ENCODE measurements at regions not wholly inside any gene's neighbourhood (a gene's known extent, or its start where the extent isn't known, plus 50 kb on each side); places are given as distances from the start of the nearest gene placed in this dataset.

DNA sequence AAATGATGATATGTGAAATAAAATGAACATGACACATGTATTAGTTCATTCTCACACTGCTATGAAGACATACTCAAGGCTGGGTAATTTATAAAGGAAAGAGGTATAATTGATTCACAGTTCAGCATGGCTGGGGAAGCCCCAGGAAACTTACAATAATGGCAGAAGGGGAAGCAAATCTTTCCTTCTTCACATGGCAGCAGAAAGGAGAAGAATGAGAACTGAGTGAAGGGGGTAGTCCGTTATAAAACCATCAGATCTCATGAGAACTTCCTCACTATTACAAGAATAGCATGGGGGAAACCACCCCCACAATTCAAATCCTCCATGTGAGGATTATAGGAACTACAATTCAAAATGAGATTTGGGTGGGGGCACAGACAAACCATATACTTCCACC lies 243.9 kb upstream of the GYPA start (continued):
- TF ChIP-seq, protein P1, sequence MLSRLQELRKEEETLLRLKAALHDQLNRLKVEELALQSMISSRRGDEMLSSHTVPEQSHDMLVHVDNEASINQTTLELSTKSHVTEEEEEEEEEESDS (CRISPR knock-in tag; IDR thresholded peaks at IDR 0.05), result no peak
- TF ChIP-seq KDM4B (IDR thresholded peaks at IDR 0.05; ENCODE audit: borderline replicate concordance in 2 of 2, low read depth in 1 of 2), result no peak
- no peak for TF ChIP-seq ARID3B (CRISPR knock-in tag; IDR thresholded peaks at IDR 0.05; ENCODE audit: borderline replicate concordance)

DNA sequence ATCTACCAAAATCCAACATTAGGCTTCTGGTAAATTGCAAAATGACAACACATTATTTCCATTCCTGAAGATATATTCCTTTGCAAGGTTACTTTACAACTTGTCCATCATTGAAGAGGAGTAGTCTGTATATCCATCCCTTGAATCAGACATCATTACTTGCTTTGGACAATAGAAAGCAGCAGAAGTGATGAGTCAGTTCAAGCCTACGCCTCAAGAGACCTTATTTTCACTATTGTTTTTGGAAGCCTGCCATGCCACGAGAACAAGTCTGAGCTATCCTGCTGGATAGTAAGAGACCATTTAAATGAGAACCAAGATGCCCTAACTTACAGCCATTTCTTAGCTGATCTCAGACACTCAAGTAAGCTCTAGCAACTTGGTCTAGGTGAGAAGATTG lies 246.0 kb upstream of the HHIP start:
- Histone ChIP-seq H3K36me3 (ENCODE audit: control insufficient read depth, insufficient read depth, low read length) (no peaks in the 10 kb centered on the region), H3K4me1 (replicated peaks in 1 of 2; ENCODE audit: control insufficient read depth in 2 of 2, insufficient read depth in 2 of 2, low read length in 2 of 2) (no peaks in the 10 kb centered on the region), H3K4me3 (no peak overlapping the region), H4K20me1 (replicated peaks; ENCODE audit: control insufficient read depth, insufficient read depth, low read length) (no peaks in the 10 kb centered on the region), H3K9ac (ENCODE audit: insufficient read depth in 1 of 2, low read depth in 2 of 2, low read length in 2 of 2) (no peak overlapping the region), H3K79me2 (ENCODE audit: control insufficient read depth, insufficient read depth, low read length) (no peaks in the 10 kb centered on the region), H3K4me2 (ENCODE audit: insufficient read depth, low read length) (no peak overlapping the region), H3K27ac (ENCODE audit: extremely low read depth, low read depth, low read length) (no peak overlapping the region), H3K9me3 (replicated peaks; ENCODE audit: control insufficient read depth, insufficient read depth, low read depth, low read length) (no peaks in the 10 kb centered on the region), H2AFZ (ENCODE audit: low read depth, low read length) (no peak overlapping the region), H3K27me3 (ENCODE audit: control insufficient read depth in 2 of 2, insufficient read depth in 2 of 2, low read length in 2 of 2) (no peaks in the 10 kb centered on the region), H3K9me1 (ENCODE audit: control insufficient read depth, insufficient read depth, low read length) (no peaks in the 10 kb centered on the region)
- FAIRE-seq (no peak), DNase-seq (ENCODE audit: extremely low read depth in 1 of 4, low spot score in 3 of 4) (no peak), ATAC-seq (no peak)
- CTCF ChIA-PET (ENCODE audit: low intra/inter-chr PET ratio), result no interaction called here
- WGBS (ENCODE audit: insufficient coverage, low coverage, missing lambda C conversion rate), result 0% methylated on average over 2 of the region's 2 CpGs
- no TSS peak for BruUV-seq (replicated peaks)
- POLR2A ChIA-PET, result no interaction called here
- intact Hi-C loops (cut with micrococcal nuclease), result no loop called here
- in situ Hi-C loops (cut with MboI), result no loop called here
- TF ChIP-seq PRMT5 (CRISPR knock-in tag; IDR thresholded peaks at IDR 0.05) (no peak), TEAD4 (IDR thresholded peaks at IDR 0.05; ENCODE audit: low read length) (no peak), TEAD4 (CRISPR knock-in tag; IDR thresholded peaks at IDR 0.05; ENCODE audit: borderline replicate concordance) (no peak), ZNF444 (CRISPR knock-in tag; IDR thresholded peaks at IDR 0.05) (no peak), THRAP3 (IDR thresholded peaks at IDR 0.05; ENCODE audit: borderline replicate concordance) (no peak), SRSF1 (IDR thresholded peaks at IDR 0.05; ENCODE audit: low read depth, low read length) (no peak), PRDM10 (IDR thresholded peaks at IDR 0.05; ENCODE audit: partially characterized antibody) (no peak), ZNF445 (CRISPR knock-in tag; IDR thresholded peaks at IDR 0.05; ENCODE audit: low read depth) (no peak), ATF7 (IDR thresholded peaks at IDR 0.05) (no peak), GATAD2B (IDR thresholded peaks at IDR 0.05; ENCODE audit: borderline replicate concordance) (no peak), CEBPB (tag; IDR thresholded peaks at IDR 0.05) (no peak), FOXA3 (CRISPR knock-in tag; conservative IDR thresholded peaks at IDR 0.05 in 1 of 2, IDR thresholded peaks at IDR 0.05 in 1 of 2) (no peak)
- TF ChIP-seq, protein P2, sequence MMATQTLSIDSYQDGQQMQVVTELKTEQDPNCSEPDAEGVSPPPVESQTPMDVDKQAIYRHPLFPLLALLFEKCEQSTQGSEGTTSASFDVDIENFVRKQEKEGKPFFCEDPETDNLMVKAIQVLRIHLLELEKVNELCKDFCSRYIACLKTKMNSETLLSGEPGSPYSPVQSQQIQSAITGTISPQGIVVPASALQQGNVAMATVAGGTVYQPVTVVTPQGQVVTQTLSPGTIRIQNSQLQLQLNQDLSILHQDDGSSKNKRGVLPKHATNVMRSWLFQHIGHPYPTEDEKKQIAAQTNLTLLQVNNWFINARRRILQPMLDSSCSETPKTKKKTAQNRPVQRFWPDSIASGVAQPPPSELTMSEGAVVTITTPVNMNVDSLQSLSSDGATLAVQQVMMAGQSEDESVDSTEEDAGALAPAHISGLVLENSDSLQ (IDR thresholded peaks at IDR 0.05), result no peak
